ENCODE measurements at regions not wholly inside any gene's neighbourhood (a gene's known extent, or its start where the extent isn't known, plus 50 kb on each side); places are given as distances from the start of the nearest gene placed in this dataset.
"Not testable (repeated sequence)": the region's sequence is repeated elsewhere in the genome, so short reads cannot be mapped to it uniquely, and the experiment has no call there.

GRCh38 chr5:63894690-63895089 is 67.6 kb downstream of the HTR1A start:
- no peak for DNase-seq (ENCODE audit: low spot score)

GRCh38 chr5:63878788-63879187 is 83.5 kb downstream of the HTR1A start:
- no peak for DNase-seq (ENCODE audit: low spot score)

GRCh38 chr5:63877961-63878360 is 84.3 kb downstream of the HTR1A start:
- DNase-seq (ENCODE audit: low spot score) = no peak

- no peak for DNase-seq (ENCODE audit: low spot score)
These were observed 101.9 kb downstream of the HTR1A start for GRCh38 chr5:63860379-63860778.

GRCh38 chr5:63854076-63854475 is 108.2 kb downstream of the HTR1A start:
- DNase-seq (ENCODE audit: low spot score) = no peak

- DNase-seq (ENCODE audit: low spot score) = no peak
These were observed 119.1 kb downstream of the HTR1A start for GRCh38 chr5:63843190-63843589.

- DNase-seq (ENCODE audit: low spot score) = no peak
These were observed 124.8 kb downstream of the HTR1A start for GRCh38 chr5:63837437-63837836.

- DNase-seq (ENCODE audit: low spot score) = no peak
These were observed 130.9 kb downstream of the HTR1A start for GRCh38 chr5:63831381-63831780.

GRCh38 chr5:63825984-63826383 is 136.3 kb downstream of the HTR1A start:
- no peak for DNase-seq (ENCODE audit: low spot score)

GRCh38 chr5:63823583-63823982 is 138.7 kb downstream of the HTR1A start:
- DNase-seq (ENCODE audit: low spot score) = no peak

- no peak for DNase-seq (ENCODE audit: low spot score)
These were observed 139.6 kb downstream of the HTR1A start for GRCh38 chr5:63822614-63823013.

- DNase-seq (ENCODE audit: low spot score) = no peak
These were observed 141.7 kb downstream of the HTR1A start for GRCh38 chr5:63820577-63820976.

GRCh38 chr5:63812693-63813092 is 149.6 kb downstream of the HTR1A start:
- no peak for DNase-seq (ENCODE audit: low spot score)

- no peak for DNase-seq (ENCODE audit: low spot score)
These were observed 150.3 kb downstream of the HTR1A start for GRCh38 chr5:63811961-63812360.

GRCh38 chr5:63811286-63811685 is 151.0 kb downstream of the HTR1A start:
- DNase-seq (ENCODE audit: low spot score) = no peak

- DNase-seq (ENCODE audit: low spot score) = no peak
These were observed 157.1 kb downstream of the HTR1A start for GRCh38 chr5:63805151-63805550.

GRCh38 chr5:63803165-63803564 is 159.1 kb downstream of the HTR1A start:
- DNase-seq (ENCODE audit: low spot score) = no peak

GRCh38 chr5:63794979-63795378 is 167.3 kb downstream of the HTR1A start:
- no peak for DNase-seq (ENCODE audit: low spot score)

GRCh38 chr5:63794296-63794695 is 167.9 kb downstream of the HTR1A start:
- no peak for DNase-seq (ENCODE audit: low spot score)

- no peak for DNase-seq (ENCODE audit: low spot score)
These were observed 187.3 kb downstream of the HTR1A start for GRCh38 chr5:63774939-63775338.

- no peak for DNase-seq (ENCODE audit: low spot score)
These were observed 194.0 kb downstream of the HTR1A start for GRCh38 chr5:63768221-63768620.

- DNase-seq (ENCODE audit: low spot score) = no peak
These were observed 201.3 kb downstream of the HTR1A start for GRCh38 chr5:63760965-63761364.

- no peak for DNase-seq (ENCODE audit: low spot score)
These were observed 219.0 kb downstream of the HTR1A start for GRCh38 chr5:63743096-63743798.

GRCh38 chr5:63732880-63733279 is 229.4 kb downstream of the HTR1A start:
- DNase-seq (ENCODE audit: low spot score) = not testable (repeated sequence)

Data from left forelimb (tissue), 1 donor.